ENCODE measurements at regions not wholly inside any gene's neighbourhood (a gene's known extent, or its start where the extent isn't known, plus 50 kb on each side); places are given as distances from the start of the nearest gene placed in this dataset.

DNA sequence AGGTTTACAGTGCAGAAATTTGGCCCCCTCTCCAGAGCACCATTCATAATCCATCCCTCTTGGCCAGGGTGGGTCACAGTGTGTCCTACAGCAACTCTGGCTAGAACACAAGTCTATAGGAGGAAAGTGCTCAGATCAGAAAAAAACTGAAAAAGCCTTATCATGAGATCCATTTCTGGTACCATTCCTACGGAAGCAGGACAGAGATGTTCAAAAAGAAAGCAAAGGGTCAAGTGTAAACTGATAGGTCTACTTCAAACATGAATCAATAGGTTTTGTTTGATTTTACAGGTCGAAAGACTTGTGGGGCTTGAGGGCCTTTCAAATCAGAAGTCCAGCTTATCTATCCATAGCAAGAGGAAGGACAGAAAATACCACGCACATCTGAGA lies 326.4 kb downstream of the SOX9 start:
- Histone ChIP-seq H3K9ac (ENCODE audit: insufficient read length) (no peak overlapping the region), H3K36me3 (ENCODE audit: insufficient read depth, low read length) (no peaks in the 10 kb centered on the region), H3K4me3 (no peak overlapping the region), H3K27ac (no peak overlapping the region), H3K9me3 (ENCODE audit: low read depth, low read length) (no peaks in the 10 kb centered on the region)
- DNase-seq (ENCODE audit: low read depth, low spot score), result no peak
- TF ChIP-seq FOXP2 (optimal IDR thresholded peaks at IDR 0.05; ENCODE audit: control extremely low read depth, extremely low read length, insufficient read depth) (no peak), POLR2AphosphoS5 (IDR thresholded peaks at IDR 0.05; ENCODE audit: borderline replicate concordance, low read depth, low read length) (no peak), EZH2 (IDR thresholded peaks at IDR 0.05) (no peak)

DNA sequence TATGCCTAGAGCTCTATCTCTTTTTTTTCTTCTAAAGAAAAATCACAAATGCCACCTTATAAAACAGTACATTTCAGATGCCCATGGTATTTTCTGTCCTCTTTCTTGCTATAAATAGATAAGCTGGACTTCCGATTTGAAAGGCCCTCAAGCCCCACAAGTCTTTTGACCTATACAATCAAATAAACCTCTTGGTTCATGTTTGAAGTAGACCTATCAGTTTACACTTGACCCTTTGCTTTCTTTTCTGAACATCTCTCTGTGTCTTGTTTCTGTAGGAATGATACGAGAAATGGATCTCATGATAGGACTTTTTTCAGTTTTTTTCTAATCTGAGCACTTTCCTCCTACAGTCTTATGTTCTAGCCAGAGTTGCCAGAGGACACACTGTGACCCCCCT lies 327.2 kb downstream of the SOX9 start:
- Histone ChIP-seq H3K9me3 (ENCODE audit: low read depth, low read length) (no peaks in the 10 kb centered on the region), H3K4me3 (no peak overlapping the region), H3K27ac (no peak overlapping the region), H3K9ac (ENCODE audit: insufficient read length) (no peak overlapping the region), H3K36me3 (ENCODE audit: insufficient read depth, low read length) (no peaks in the 10 kb centered on the region)
- TF ChIP-seq EZH2 (IDR thresholded peaks at IDR 0.05), result no peak
- no peak for TF ChIP-seq POLR2AphosphoS5 (IDR thresholded peaks at IDR 0.05; ENCODE audit: borderline replicate concordance, low read depth, low read length)
- no peak for TF ChIP-seq FOXP2 (optimal IDR thresholded peaks at IDR 0.05; ENCODE audit: control extremely low read depth, extremely low read length, insufficient read depth)
- DNase-seq (ENCODE audit: low read depth, low spot score), result no peak

DNA sequence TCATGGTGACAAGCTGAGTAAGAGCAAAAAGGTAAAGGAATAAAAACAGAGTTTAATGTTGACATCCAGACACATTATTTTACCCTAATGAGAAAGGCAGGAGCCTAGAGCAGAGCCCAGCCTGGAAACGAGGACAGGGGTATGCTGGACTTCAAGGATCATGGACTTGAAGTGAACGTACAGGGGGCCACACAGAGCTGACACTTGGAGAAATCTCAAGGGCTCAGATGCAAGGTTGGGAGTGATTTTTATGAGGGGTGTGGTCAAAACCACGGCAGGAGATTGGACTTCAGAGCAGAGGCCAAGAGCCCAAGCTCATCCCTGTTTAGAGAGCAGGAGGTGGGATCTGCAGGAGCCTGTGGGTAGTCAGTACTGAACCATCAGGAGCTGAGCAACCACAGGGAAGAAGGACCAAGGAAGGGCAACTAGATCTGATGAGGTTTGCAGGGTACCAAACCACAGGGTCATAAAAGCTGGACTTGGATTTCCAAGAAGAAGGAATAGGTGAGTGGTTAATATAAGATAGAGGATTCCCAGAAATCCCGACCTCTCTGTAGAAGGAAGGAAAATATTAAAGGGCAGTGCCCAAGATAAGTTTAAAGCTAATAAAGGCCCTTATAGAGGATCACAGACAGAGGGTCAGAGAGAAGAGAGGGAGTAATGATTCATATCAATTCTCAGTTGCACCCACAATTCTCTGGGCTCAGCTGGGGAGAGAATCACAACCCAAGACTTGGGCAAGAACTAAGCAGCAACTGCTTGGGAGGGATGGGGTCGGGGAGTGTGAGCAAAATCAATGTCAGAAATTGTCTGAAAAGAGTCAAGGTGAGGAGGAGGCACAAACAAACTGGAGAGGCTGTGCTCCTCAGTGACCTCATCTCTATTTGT lies 331.7 kb downstream of the SOX9 start:
- Histone ChIP-seq H3K4me3 (no peak overlapping the region), H3K9me3 (ENCODE audit: low read depth, low read length) (no peaks in the 10 kb centered on the region), H3K36me3 (ENCODE audit: insufficient read depth, low read length) (no peaks in the 10 kb centered on the region), H3K27ac (no peak overlapping the region), H3K9ac (ENCODE audit: insufficient read length) (no peak overlapping the region)
- TF ChIP-seq POLR2AphosphoS5 (IDR thresholded peaks at IDR 0.05; ENCODE audit: borderline replicate concordance, low read depth, low read length), result no peak
- no peak for TF ChIP-seq EZH2 (IDR thresholded peaks at IDR 0.05)
- no peak for TF ChIP-seq FOXP2 (optimal IDR thresholded peaks at IDR 0.05; ENCODE audit: control extremely low read depth, extremely low read length, insufficient read depth)
- no peak for DNase-seq (ENCODE audit: low read depth, low spot score)

DNA sequence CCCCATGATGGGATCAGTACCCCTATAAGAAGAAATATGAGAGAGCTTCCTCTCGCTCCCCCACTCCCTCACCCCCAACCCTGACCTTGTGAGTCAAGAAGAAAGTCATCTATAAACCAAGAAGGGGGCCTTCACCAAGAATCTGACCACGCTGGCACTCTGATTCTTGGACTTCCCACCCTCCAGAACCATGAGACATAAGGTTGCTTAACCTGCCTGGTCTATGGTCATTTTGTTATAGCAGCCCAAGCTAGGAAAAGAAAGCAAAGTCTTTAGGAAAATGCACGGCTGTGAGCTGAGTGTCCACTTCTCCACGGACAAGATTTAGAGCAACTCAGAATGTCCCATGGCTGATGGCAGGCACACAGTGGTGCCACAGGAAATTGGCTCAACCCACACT lies 333.5 kb downstream of the SOX9 start:
- H3K4me3 ChIP-seq, result no peak overlapping the region
- no peak for TF ChIP-seq POLR2AphosphoS5 (IDR thresholded peaks at IDR 0.05; ENCODE audit: borderline replicate concordance, low read depth, low read length)
- TF ChIP-seq FOXP2 (optimal IDR thresholded peaks at IDR 0.05; ENCODE audit: control extremely low read depth, extremely low read length, insufficient read depth), result no peak
- no peak for TF ChIP-seq EZH2 (IDR thresholded peaks at IDR 0.05)
- H3K27ac ChIP-seq, result no peak overlapping the region
- no peaks in the 10 kb centered on the region for H3K36me3 ChIP-seq (ENCODE audit: insufficient read depth, low read length)
- H3K9ac ChIP-seq (ENCODE audit: insufficient read length), result no peak overlapping the region
- no peak for DNase-seq (ENCODE audit: low read depth, low spot score)
- no peaks in the 10 kb centered on the region for H3K9me3 ChIP-seq (ENCODE audit: low read depth, low read length)

DNA sequence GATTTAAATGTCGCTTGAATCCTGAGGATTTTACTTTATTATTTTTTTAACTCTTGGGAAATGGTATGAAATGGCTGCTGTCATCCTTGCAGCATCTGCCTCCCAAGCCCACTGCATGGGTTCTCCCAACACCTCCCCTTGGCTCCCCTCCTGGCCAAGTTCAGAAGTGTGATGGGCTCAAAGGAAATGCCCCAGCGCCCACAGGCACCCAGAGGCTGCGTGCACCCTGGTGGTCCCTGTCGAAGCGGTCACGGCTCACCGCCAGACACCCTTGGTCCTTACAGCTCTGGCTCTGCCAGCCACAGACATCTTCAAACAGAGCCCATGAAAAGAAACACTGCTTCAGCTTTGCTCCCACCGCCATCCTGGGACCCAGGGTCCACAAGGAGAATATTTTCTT lies 334.7 kb downstream of the SOX9 start:
- TF ChIP-seq POLR2AphosphoS5 (IDR thresholded peaks at IDR 0.05; ENCODE audit: borderline replicate concordance, low read depth, low read length) (no peak), FOXP2 (optimal IDR thresholded peaks at IDR 0.05; ENCODE audit: control extremely low read depth, extremely low read length, insufficient read depth) (no peak), EZH2 (IDR thresholded peaks at IDR 0.05) (no peak)
- no peak for DNase-seq (ENCODE audit: low read depth, low spot score)
- Histone ChIP-seq H3K4me3 (no peak overlapping the region), H3K27ac (no peak overlapping the region), H3K9ac (ENCODE audit: insufficient read length) (no peak overlapping the region), H3K9me3 (ENCODE audit: low read depth, low read length) (no peaks in the 10 kb centered on the region), H3K36me3 (ENCODE audit: insufficient read depth, low read length) (no peaks in the 10 kb centered on the region)

DNA sequence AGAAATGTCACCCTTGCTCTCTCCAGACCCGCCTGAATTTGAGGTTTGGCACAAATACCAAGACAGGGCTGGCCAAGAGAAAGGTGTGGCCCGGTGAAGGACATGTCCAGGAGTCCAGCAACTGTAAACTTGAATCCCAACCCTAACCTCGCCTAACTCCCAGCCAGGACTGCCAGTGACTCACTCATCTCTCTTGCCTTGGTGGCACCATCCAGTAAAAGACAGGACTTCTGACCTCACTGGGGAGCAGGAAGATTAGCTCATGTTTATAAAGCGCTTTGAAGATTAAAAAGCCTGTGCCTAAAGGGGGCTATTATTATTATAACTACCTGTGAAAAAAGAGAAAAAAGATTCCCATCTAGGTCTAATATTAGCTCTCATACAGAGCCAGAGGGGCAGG lies 335.3 kb downstream of the SOX9 start:
- DNase-seq (ENCODE audit: low read depth, low spot score), result no peak
- TF ChIP-seq EZH2 (IDR thresholded peaks at IDR 0.05), result no peak
- no peak for TF ChIP-seq FOXP2 (optimal IDR thresholded peaks at IDR 0.05; ENCODE audit: control extremely low read depth, extremely low read length, insufficient read depth)
- TF ChIP-seq POLR2AphosphoS5 (IDR thresholded peaks at IDR 0.05; ENCODE audit: borderline replicate concordance, low read depth, low read length), result no peak
- Histone ChIP-seq H3K9me3 (ENCODE audit: low read depth, low read length) (no peaks in the 10 kb centered on the region), H3K4me3 (no peak overlapping the region), H3K9ac (ENCODE audit: insufficient read length) (no peak overlapping the region), H3K27ac (no peak overlapping the region), H3K36me3 (ENCODE audit: insufficient read depth, low read length) (no peaks in the 10 kb centered on the region)

DNA sequence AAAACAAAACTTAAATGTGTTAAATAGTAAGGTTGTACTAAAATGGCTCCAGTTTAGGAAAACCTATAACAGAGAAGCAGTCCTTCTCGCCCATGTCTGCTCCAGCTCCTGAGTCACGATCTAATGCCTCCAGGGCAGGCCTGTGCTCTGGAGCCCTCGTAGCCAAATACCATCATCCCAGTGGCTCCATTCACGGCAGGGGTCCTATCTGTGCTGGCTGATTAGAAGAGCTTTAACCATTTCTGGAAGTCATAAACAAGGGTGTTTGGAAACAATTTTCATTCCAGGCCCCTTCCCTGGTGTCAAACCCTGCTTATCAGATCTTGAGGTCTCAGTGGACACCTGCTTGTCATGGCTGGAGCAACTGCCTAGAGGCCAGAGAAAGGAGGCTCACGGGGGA lies 336.9 kb downstream of the SOX9 start:
- Histone ChIP-seq H3K36me3 (ENCODE audit: insufficient read depth, low read length) (no peaks in the 10 kb centered on the region), H3K4me3 (no peak overlapping the region), H3K27ac (no peak overlapping the region), H3K9ac (ENCODE audit: insufficient read length) (no peak overlapping the region), H3K9me3 (ENCODE audit: low read depth, low read length) (no peaks in the 10 kb centered on the region)
- TF ChIP-seq EZH2 (IDR thresholded peaks at IDR 0.05) (no peak), FOXP2 (optimal IDR thresholded peaks at IDR 0.05; ENCODE audit: control extremely low read depth, extremely low read length, insufficient read depth) (no peak), POLR2AphosphoS5 (IDR thresholded peaks at IDR 0.05; ENCODE audit: borderline replicate concordance, low read depth, low read length) (no peak)
- DNase-seq (ENCODE audit: low read depth, low spot score), result no peak

DNA sequence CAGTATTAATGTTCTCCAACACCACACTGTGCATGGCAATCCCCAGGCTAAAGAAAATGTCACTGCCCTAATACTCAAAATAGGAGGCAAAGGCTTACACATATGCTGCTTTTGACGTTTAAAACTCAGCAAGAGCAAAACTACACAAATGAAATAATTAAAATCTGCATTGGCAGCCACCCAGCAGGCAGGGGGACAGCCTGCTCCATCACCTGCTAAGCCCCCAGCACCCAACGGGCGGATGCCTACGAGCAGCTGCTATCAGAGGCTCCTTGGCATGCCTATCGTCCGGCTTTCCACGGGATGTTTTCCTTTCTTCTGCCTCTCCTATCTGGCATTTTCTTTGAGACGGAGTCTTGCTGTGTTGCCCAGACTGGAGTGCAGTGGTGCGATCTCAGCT lies 337.5 kb downstream of the SOX9 start:
- H3K4me3 ChIP-seq, result no peak overlapping the region
- DNase-seq (ENCODE audit: low read depth, low spot score), result no peak
- no peaks in the 10 kb centered on the region for H3K36me3 ChIP-seq (ENCODE audit: insufficient read depth, low read length)
- no peak overlapping the region for H3K27ac ChIP-seq
- TF ChIP-seq EZH2 (IDR thresholded peaks at IDR 0.05) (no peak), FOXP2 (optimal IDR thresholded peaks at IDR 0.05; ENCODE audit: control extremely low read depth, extremely low read length, insufficient read depth) (no peak), POLR2AphosphoS5 (IDR thresholded peaks at IDR 0.05; ENCODE audit: borderline replicate concordance, low read depth, low read length) (no peak)
- no peak overlapping the region for H3K9ac ChIP-seq (ENCODE audit: insufficient read length)
- H3K9me3 ChIP-seq (ENCODE audit: low read depth, low read length), result no peaks in the 10 kb centered on the region

All from SK-N-MC (cell line).